HEK293T (cell line): ENCODE measurements at regions not wholly inside any gene's neighbourhood (a gene's known extent, or its start where the extent isn't known, plus 50 kb on each side); places are given as distances from the start of the nearest gene placed in this dataset.

Experiments
- CTCF ChIA-PET: fragments of 350-600 bp; formaldehyde crosslinking; extraction: SDS; loops from one replicate; lab custom pipeline; 2021; ENCODE audit warnings: antibody characterized with exemption, inconsistent platforms; lab: Yijun Ruan, JAX
- POLR2A ChIA-PET: fragments of 350-600 bp; formaldehyde crosslinking; extraction: SDS; loops from one replicate; lab custom pipeline; 2020; ENCODE audit warnings: antibody characterized with exemption, inconsistent platforms; lab: Yijun Ruan, JAX
- DNase-seq: peaks from one replicate; pipeline ENCODE4 v3.0.0; 2012; ENCODE audit warnings: mixed read lengths; ENCODE audit errors: extremely low spot score
- ARNT ChIP-seq: fragments of 450-650 bp; IDR thresholded peaks from 2 replicates; pipeline ENCODE4 v1.6.1; 2017; ENCODE audit warnings: mild to moderate bottlenecking
- BHLHE40 ChIP-seq: fragments of 450-650 bp; IDR thresholded peaks from 2 replicates; pipeline ENCODE4 v1.6.1; 2016; ENCODE audit warnings: mild to moderate bottlenecking, moderate library complexity, borderline replicate concordance
- CTBP1 ChIP-seq: fragments of 450-650 bp; IDR thresholded peaks from 2 replicates; pipeline ENCODE4 v1.6.1; 2016; ENCODE audit warnings: borderline replicate concordance
- ELF4 ChIP-seq: fragments of 450-650 bp; IDR thresholded peaks from 2 replicates; pipeline ENCODE4 v1.6.1; 2017; ENCODE audit warnings: antibody characterized with exemption
- FOXA1 ChIP-seq: fragments of 450-650 bp; IDR thresholded peaks from 2 replicates; pipeline ENCODE4 v1.6.1; 2016; ENCODE audit warnings: mild to moderate bottlenecking
- FOXK2 ChIP-seq: fragments of 450-650 bp; IDR thresholded peaks from 2 replicates; pipeline ENCODE4 v1.6.1; 2016; ENCODE audit warnings: mild to moderate bottlenecking
- FOXM1 ChIP-seq: fragments of 450-650 bp; IDR thresholded peaks from 2 replicates; pipeline ENCODE4 v1.6.1; 2017; ENCODE audit warnings: mild to moderate bottlenecking, borderline replicate concordance
- HDGF ChIP-seq: fragments of 450-650 bp; IDR thresholded peaks from 2 replicates; pipeline ENCODE4 v1.6.1; 2017; ENCODE audit warnings: antibody characterized with exemption, borderline replicate concordance
- L3MBTL2 ChIP-seq: fragments of 450-650 bp; conservative IDR thresholded peaks from 2 replicates; pipeline ENCODE4 v1.6.1; 2016; ENCODE audit warnings: mild to moderate bottlenecking
- LEF1 ChIP-seq: fragments of 450-650 bp; IDR thresholded peaks from 2 replicates; pipeline ENCODE4 v1.6.1; 2017; ENCODE audit warnings: mild to moderate bottlenecking, borderline replicate concordance
- NFRKB ChIP-seq: fragments of 450-650 bp; IDR thresholded peaks from 2 replicates; pipeline ENCODE4 v1.6.1; 2016; ENCODE audit warnings: mild to moderate bottlenecking, moderate library complexity
- SP1 ChIP-seq: fragments of 450-650 bp; IDR thresholded peaks from 2 replicates; pipeline ENCODE4 v1.6.1; 2017
- SUZ12 ChIP-seq: fragments of 450-650 bp; IDR thresholded peaks from 2 replicates; pipeline ENCODE4 v1.6.1; 2016; ENCODE audit warnings: mild to moderate bottlenecking
- TARDBP ChIP-seq: fragments of 450-650 bp; IDR thresholded peaks from 2 replicates; pipeline ENCODE4 v1.6.1; 2016
- ZNF384 ChIP-seq: fragments of 450-650 bp; IDR thresholded peaks from 2 replicates; pipeline ENCODE4 v1.6.1; 2016
- TF ChIP-seq, protein P1 (sequence below): fragments of 450-650 bp; IDR thresholded peaks from 2 replicates; pipeline ENCODE4 v1.6.1; 2016

DNA sequence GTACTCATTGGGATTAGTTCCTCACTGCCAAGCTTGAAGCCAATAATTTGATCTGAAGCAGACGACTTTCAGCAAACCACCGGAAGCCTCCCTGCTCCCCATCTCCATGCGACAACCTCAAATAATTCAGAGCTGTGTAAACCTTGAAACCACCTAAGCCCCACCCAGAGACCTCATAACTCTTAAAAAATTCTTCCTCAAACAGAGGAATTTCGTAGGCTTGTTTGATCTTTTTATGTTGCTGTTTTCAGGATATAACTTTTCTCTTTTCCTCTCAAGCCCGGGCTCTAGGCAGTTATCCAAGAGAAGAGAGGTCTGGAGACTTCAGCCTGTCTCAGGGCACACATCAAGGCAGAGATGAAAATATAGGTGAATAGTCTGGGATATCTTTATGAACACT is 311.6 kb downstream of the KCNRG start:
- ChIA-PET POLR2A (interaction anchor here (1.3 kb wide), 1 partner anchor 8 kb away, joined by 4 read pairs; no protein-coding TSS in a partner anchor), CTCF (interaction anchor here (0.6 kb wide), 1 partner anchor 91 kb away, joined by 3 read pairs; no protein-coding TSS in a partner anchor)
- TF ChIP-seq ELF4, result no peak
- TF ChIP-seq LEF1, result no peak
- no peak for TF ChIP-seq CTBP1
- no peak for TF ChIP-seq NFRKB
- TF ChIP-seq ARNT, result no peak
- TF ChIP-seq, protein P1, sequence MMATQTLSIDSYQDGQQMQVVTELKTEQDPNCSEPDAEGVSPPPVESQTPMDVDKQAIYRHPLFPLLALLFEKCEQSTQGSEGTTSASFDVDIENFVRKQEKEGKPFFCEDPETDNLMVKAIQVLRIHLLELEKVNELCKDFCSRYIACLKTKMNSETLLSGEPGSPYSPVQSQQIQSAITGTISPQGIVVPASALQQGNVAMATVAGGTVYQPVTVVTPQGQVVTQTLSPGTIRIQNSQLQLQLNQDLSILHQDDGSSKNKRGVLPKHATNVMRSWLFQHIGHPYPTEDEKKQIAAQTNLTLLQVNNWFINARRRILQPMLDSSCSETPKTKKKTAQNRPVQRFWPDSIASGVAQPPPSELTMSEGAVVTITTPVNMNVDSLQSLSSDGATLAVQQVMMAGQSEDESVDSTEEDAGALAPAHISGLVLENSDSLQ, result no peak
- no peak for TF ChIP-seq ZNF384
- TF ChIP-seq SUZ12, result no peak
- no peak for DNase-seq

DNA sequence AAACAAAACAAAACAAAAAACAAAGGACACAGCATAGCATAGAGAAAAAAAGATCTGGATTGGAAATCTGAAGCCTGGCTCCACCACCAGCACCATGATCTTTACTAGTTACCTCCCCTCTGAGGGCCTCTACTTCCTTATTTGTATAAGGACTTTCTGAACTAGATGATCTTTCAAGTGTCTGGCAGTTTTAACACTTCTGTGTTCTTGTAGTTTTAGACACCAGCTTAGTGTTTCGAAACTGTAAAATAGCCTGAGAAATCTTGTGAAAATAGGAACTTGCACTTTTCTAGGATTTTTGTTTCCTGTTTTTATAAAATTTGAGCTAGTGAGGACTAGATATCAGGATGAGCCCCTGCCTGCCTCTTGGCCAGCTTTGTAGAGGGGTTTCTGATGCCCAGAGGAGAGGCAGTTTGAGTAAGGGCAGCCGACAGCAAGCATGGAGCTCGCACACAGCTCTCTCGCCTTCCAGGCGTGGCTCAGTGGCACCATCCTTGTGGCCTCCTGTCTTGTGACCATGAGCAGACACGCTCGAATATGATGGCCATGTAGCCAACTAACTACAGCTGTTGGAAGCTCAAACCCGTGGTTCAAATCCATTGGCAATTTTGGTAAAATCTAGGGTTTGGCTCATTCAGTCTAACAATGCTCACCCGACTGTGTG is 319.0 kb downstream of the KCNRG start:
- DNase-seq, result no peak
- ChIA-PET CTCF (interaction anchor here (0.7 to 0.8 kb wide), 3 partner anchors 71 to 358 kb away, joined by 3 to 4 read pairs (median 4); no protein-coding TSS in a partner anchor), POLR2A (interaction anchor here (1.3 to 1.5 kb wide), 3 partner anchors 8 to 53 kb away, joined by 3 to 6 read pairs (median 4); no protein-coding TSS in a partner anchor)
- TF ChIP-seq, protein P1, result no peak
- no peak for TF ChIP-seq TARDBP

DNA sequence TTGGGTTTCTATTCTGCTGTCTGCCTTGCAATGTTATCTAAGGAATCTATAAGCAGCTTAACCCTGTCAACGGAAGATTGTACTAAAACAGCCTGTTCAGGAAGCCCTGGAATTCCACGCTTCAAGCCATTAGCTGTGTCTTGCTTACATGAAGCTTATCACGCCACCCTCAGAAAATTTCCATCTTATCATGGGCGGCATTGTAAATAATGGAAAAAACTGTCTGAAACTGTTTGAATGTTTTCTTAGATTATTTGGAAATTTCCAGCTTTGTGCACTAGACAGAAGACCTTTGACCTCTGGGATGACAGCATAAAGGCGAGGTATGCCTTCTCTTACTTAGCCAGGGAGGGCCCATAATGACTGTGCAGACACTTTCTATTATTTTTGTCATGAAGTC is 319.7 kb downstream of the KCNRG start:
- TF ChIP-seq SP1 (no peak), FOXA1 (no peak), ELF4 (no peak), ARNT (no peak), NFRKB (no peak), LEF1 (no peak), FOXM1 (no peak), HDGF (no peak), TARDBP (no peak), CTBP1 (no peak), L3MBTL2 (no peak)
- TF ChIP-seq, protein P1, result no peak
- ChIA-PET POLR2A (interaction anchor here (1.3 to 1.5 kb wide), 3 partner anchors 8 to 52 kb away, joined by 3 to 6 read pairs (median 4); no protein-coding TSS in a partner anchor), CTCF (interaction anchor here (0.7 kb wide), 1 partner anchor 359 kb away, joined by 4 read pairs; no protein-coding TSS in a partner anchor)
- no peak for DNase-seq

DNA sequence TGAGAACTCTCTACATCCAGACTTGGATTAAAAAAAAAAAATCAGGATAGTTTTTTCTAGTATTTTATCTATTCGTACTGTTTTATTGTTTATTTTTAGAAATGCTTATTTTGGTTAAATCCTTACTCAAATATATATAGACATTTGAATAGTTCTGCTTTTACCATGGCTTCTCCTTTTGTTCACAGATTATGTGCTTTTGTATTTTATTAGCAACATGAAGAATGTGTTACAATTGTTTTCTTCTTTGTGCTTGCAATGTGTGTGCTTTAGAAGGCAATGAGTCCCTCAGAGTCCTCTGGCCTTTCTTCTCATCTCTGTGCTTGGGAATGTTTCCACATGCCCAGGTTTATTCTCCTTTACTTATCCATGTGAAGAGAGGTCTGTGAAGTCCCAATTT is 324.0 kb downstream of the KCNRG start:
- no peak for DNase-seq
- TF ChIP-seq NFRKB, result no peak
- no peak for TF ChIP-seq ZNF384
- no peak for TF ChIP-seq LEF1
- TF ChIP-seq ELF4, result no peak
- no peak for TF ChIP-seq BHLHE40
- no peak for TF ChIP-seq L3MBTL2
- ChIA-PET POLR2A (no interaction called here), CTCF (no interaction called here)

DNA sequence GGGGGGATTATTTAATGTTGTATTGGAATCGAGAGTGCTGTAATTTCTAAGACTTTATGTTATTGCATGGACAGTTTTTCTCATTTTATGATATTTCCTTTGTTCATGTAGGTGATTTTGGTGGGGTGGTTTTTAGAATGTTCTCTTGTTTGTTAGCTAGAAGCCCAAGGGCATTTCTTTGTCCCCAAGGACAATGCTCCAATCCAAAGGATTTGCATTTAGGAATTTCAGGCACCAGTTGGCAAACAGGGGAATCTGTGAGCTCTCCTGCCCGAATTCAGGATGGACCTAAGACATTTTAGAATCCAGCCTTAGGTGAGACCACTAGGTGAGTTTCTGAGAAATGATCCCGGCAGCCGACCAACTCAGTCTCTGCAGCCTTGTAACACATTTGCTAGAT is 324.9 kb downstream of the KCNRG start:
- no peak for TF ChIP-seq ARNT
- TF ChIP-seq ELF4, result no peak
- ChIA-PET CTCF (interaction anchor here (0.7 kb wide), 1 partner anchor 10 kb away, joined by 3 read pairs; no protein-coding TSS in a partner anchor), POLR2A (no interaction called here)
- no peak for DNase-seq

DNA sequence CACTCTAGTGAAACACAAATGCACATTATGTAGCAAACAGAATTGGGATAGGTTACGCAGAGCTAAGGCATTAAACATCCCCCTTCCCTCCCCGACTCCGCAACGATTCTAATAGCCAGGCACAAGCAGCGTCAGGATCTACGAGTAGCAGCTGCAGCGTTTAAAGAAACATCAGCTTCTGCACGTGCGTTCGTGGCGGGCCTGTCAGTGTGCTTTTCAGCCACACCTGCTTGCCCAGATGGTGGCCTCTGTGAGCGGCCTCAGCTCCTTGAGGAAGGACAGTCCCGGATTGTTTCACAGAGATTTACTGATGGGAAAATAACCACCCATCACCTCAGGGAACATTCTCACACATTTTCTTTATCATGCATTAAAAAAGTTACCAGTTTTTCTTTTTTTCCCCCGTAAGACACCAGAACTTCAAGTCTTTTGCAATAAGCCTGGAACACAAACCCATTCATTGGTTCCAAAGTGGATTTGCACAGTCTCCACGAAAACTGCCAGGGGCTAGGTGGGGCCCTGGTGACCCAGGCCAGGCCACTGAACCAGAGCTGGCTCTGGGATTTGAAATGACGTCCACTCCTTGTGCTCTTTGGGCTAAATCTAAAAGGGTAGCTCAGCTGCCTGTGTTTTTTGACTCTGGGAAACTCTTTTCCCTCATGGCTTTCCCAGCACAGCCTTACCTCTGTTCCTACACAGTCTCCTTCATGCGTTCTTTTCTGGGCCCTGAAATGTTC is 325.5 kb downstream of the KCNRG start:
- DNase-seq, result no peak
- ChIA-PET POLR2A (no interaction called here), CTCF (interaction anchor here (0.7 kb wide), 1 partner anchor 9 kb away, joined by 3 read pairs; no protein-coding TSS in a partner anchor)
- TF ChIP-seq FOXK2, result no peak
- TF ChIP-seq CTBP1, result no peak
- no peak for TF ChIP-seq NFRKB
- no peak for TF ChIP-seq L3MBTL2
- no peak for TF ChIP-seq HDGF
- no peak for TF ChIP-seq LEF1

DNA sequence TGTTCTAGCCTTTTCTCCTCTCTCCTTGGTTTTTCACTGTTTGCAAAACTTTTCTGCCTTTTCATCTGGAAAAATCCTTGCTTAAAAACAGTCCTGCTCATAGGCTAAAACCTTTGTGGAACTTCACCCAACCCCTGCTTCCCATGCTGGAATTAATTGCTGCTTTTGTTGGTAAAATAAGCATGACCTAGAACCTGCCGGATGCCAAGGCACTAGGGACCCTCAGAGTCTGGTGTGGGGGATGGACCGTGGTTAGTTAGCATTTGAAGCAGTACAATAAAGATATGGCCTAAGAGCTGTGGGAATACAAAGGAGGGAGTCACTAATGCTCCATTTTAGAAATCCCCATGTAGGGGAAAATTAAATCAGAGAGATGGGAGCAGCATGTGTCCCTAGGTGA is 326.3 kb downstream of the KCNRG start:
- TF ChIP-seq FOXA1 (no peak), CTBP1 (no peak), BHLHE40 (no peak), ZNF384 (no peak), ELF4 (no peak), SUZ12 (no peak), ARNT (no peak), SP1 (no peak), L3MBTL2 (no peak), NFRKB (no peak)
- ChIA-PET CTCF (no interaction called here), POLR2A (no interaction called here)
- DNase-seq, result no peak
